Mesenchymal stem cell (in vitro differentiated cells and primary cell): ENCODE measurements at regions not wholly inside any gene's neighbourhood (a gene's known extent, or its start where the extent isn't known, plus 50 kb on each side); places are given as distances from the start of the nearest gene placed in this dataset.

ENCODE experiments used
- DNase-seq: peaks from one replicate; pipeline ENCODE4 v3.0.0-alpha.2; 2013
- H2AFZ ChIP-seq: one replicate; pipeline ENCODE4 v1.6.1; 2013; ENCODE audit warnings: low read depth, mild to moderate bottlenecking, control low read depth, inconsistent platforms, low read length, moderate library complexity
- H2AK5ac ChIP-seq: 2 replicates; pipeline ENCODE4 v1.6.1; 2013; ENCODE audit warnings: low read length, moderate library complexity, mild to moderate bottlenecking, inconsistent platforms; ENCODE audit not compliant: severe bottlenecking
- H2BK120ac ChIP-seq: one replicate; pipeline ENCODE4 v1.6.1; 2013; ENCODE audit warnings: low read depth, mild to moderate bottlenecking, inconsistent platforms, low read length, moderate library complexity
- H2BK12ac ChIP-seq, 2 experiments: one replicate each; pipeline ENCODE4 v1.6.1; 2013; ENCODE audit warnings: inconsistent platforms in 2 of 2, low read length in 2 of 2, mild to moderate bottlenecking in 2 of 2, moderate library complexity in 2 of 2, control low read depth in 1 of 2
- H2BK15ac ChIP-seq: one replicate; pipeline ENCODE4 v1.6.1; 2013; ENCODE audit warnings: mild to moderate bottlenecking, low read depth, inconsistent platforms; ENCODE audit not compliant: poor library complexity, severe bottlenecking
- H2BK5ac ChIP-seq: 2 replicates; pipeline ENCODE4 v1.6.1; 2013; ENCODE audit warnings: low read depth, mild to moderate bottlenecking, low read length, control low read depth, inconsistent platforms; ENCODE audit not compliant: poor library complexity, severe bottlenecking
- H3K14ac ChIP-seq, 2 experiments: one replicate each; pipeline ENCODE4 v1.6.1; 2013; ENCODE audit warnings: inconsistent platforms in 2 of 2, low read length in 2 of 2, control low read depth in 1 of 2, mild to moderate bottlenecking in 1 of 2, moderate library complexity in 1 of 2
- H3K18ac ChIP-seq, 2 experiments: one replicate each; pipeline ENCODE4 v1.6.1; 2013; ENCODE audit warnings: inconsistent platforms in 2 of 2, low read length in 2 of 2, control low read depth in 1 of 2, low read depth in 1 of 2, mild to moderate bottlenecking in 1 of 2
- H3K23ac ChIP-seq, 2 experiments: one replicate each; pipeline ENCODE4 v1.6.1; 2013; ENCODE audit warnings: inconsistent platforms in 2 of 2, low read length in 2 of 2, mild to moderate bottlenecking in 2 of 2, moderate library complexity in 2 of 2, control low read depth in 1 of 2
- H3K27ac ChIP-seq: 2 replicates; pipeline ENCODE4 v1.5.1; 2013; ENCODE audit warnings: mild to moderate bottlenecking, moderate library complexity, low read length, control low read depth, inconsistent platforms; ENCODE audit not compliant: poor library complexity, severe bottlenecking
- H3K27me3 ChIP-seq, 2 experiments: 2 replicates each; pipeline versions ENCODE4 v1.6.1 to v1.7.0; 2013; ENCODE audit warnings: low read length in 2 of 2, mild to moderate bottlenecking in 2 of 2, moderate library complexity in 2 of 2, control low read depth in 1 of 2, inconsistent platforms in 1 of 2; ENCODE audit not compliant: control insufficient read depth in 1 of 2, insufficient read depth in 1 of 2
- H3K36me3 ChIP-seq, 2 experiments: 2 replicates each; pipeline versions ENCODE4 v1.6.1 to v1.7.0; 2013; ENCODE audit warnings: low read length in 2 of 2, control low read depth in 1 of 2, inconsistent platforms in 1 of 2, low read depth in 1 of 2, mild to moderate bottlenecking in 1 of 2; ENCODE audit not compliant: insufficient read depth in 2 of 2, control insufficient read depth in 1 of 2
- H3K4ac ChIP-seq, 2 experiments: one replicate each; pipeline ENCODE4 v1.6.1; 2013; ENCODE audit warnings: inconsistent platforms in 2 of 2, low read length in 2 of 2, mild to moderate bottlenecking in 2 of 2, moderate library complexity in 2 of 2, control low read depth in 1 of 2, low read depth in 1 of 2
- H3K4me1 ChIP-seq: 2 replicates; pipeline ENCODE4 v1.6.1; 2013; ENCODE audit warnings: low read depth, low read length, control low read depth; ENCODE audit not compliant: control insufficient read depth, insufficient read depth
- H3K4me2 ChIP-seq: 2 replicates; pipeline ENCODE4 v1.6.1; 2013; ENCODE audit warnings: low read length, mild to moderate bottlenecking, inconsistent platforms; ENCODE audit not compliant: poor library complexity, severe bottlenecking
- H3K4me3 ChIP-seq, 2 experiments: 2 replicates each; pipeline versions ENCODE4 v1.5.1 to v1.7.0; 2013; ENCODE audit warnings: low read length in 2 of 2, mild to moderate bottlenecking in 2 of 2, control low read depth in 1 of 2, low read depth in 1 of 2; ENCODE audit not compliant: insufficient read depth in 1 of 2
- H3K79me1 ChIP-seq: replicated peaks from 2 replicates; pipeline ENCODE4 v1.6.1; 2013; ENCODE audit warnings: mild to moderate bottlenecking, control low read depth, low read length, inconsistent platforms; ENCODE audit not compliant: poor library complexity, severe bottlenecking
- H3K9ac ChIP-seq: 2 replicates; pipeline ENCODE4 v1.7.0; 2013; ENCODE audit warnings: mild to moderate bottlenecking, low read length, moderate library complexity
- H3K9me3 ChIP-seq: 2 replicates; pipeline ENCODE4 v1.7.0; 2013; ENCODE audit warnings: mild to moderate bottlenecking, low read length; ENCODE audit not compliant: control insufficient read depth
- H4K8ac ChIP-seq: one replicate; pipeline ENCODE4 v1.6.1; 2013; ENCODE audit warnings: inconsistent platforms, mild to moderate bottlenecking, low read length, moderate library complexity
- H4K91ac ChIP-seq: one replicate; pipeline ENCODE4 v1.6.1; 2013; ENCODE audit warnings: mild to moderate bottlenecking, low read length, inconsistent platforms
- WGBS: methylation state at CpG from one replicate; pipeline ENCODE4 v1.1.7; 2013; ENCODE audit warnings: mixed read lengths; 5-methylcytosine and 5-hydroxymethylcytosine counted together

GRCh38 chr11:70651031-70651430, 252.7 kb downstream of the CTTN start:
- WGBS = 81% methylated on average over 7 of the region's 7 CpGs

GRCh38 chr11:70654016-70654415, 255.7 kb downstream of the CTTN start:
- Histone ChIP-seq H4K8ac (no peak overlapping the region), H3K27ac (no peak overlapping the region), H2AK5ac (no peak overlapping the region), H3K4ac (no peak overlapping the region), H3K18ac (no peak overlapping the region), H3K9me3 (no peaks in the 10 kb centered on the region), H2BK15ac (no peak overlapping the region), H3K9ac (no peak overlapping the region), H2AFZ (no peak overlapping the region), H3K36me3 (no peaks in the 10 kb centered on the region), H3K23ac (no peak overlapping the region), H3K4me3 (no peak overlapping the region), H4K91ac (no peak overlapping the region), H2BK120ac (no peak overlapping the region), H2BK12ac (no peak overlapping the region), H3K14ac (no peak overlapping the region), H3K4me2 (no peak overlapping the region), H2BK5ac (no peak overlapping the region), H3K79me1 (peaks cover 11% of the 10 kb centered on the region), H3K4me1 (no peaks in the 10 kb centered on the region), H3K27me3 (peaks cover 0 to 7% of the 10 kb centered on the region in 2 experiments)
- 75% methylated on average over 7 of the region's 8 CpGs for WGBS
- no peak for DNase-seq

More at GRCh38 chr11:70651031-70651430, 252.7 kb downstream of the CTTN start:
- Histone ChIP-seq H3K36me3 (no peaks in the 10 kb centered on the region), H3K23ac (no peak overlapping the region), H4K91ac (no peak overlapping the region), H3K79me1 (peaks cover 9% of the 10 kb centered on the region), H3K4me1 (no peaks in the 10 kb centered on the region), H2BK120ac (no peak overlapping the region), H2BK12ac (no peak overlapping the region), H3K9me3 (no peaks in the 10 kb centered on the region), H2AFZ (no peak overlapping the region), H3K14ac (no peak overlapping the region), H3K27ac (no peak overlapping the region), H3K4ac (no peak overlapping the region), H2AK5ac (no peak overlapping the region), H3K9ac (no peak overlapping the region), H3K27me3 (peaks cover 4 to 12% of the 10 kb centered on the region in 2 experiments), H3K4me3 (no peak overlapping the region), H3K18ac (no peak overlapping the region), H2BK5ac (no peak overlapping the region), H4K8ac (no peak overlapping the region), H3K4me2 (no peak overlapping the region), H2BK15ac (no peak overlapping the region)
- no peak for DNase-seq

GRCh38 chr11:70655816-70656215, 257.5 kb downstream of the CTTN start:
- H3K9ac ChIP-seq = no peak overlapping the region
- no peak overlapping the region for H2AK5ac ChIP-seq
- no peak overlapping the region for H3K23ac ChIP-seq
- peaks cover 0 to 4% of the 10 kb centered on the region in 2 experiments for H3K36me3 ChIP-seq
- H2BK12ac ChIP-seq = no peak overlapping the region
- H3K4ac ChIP-seq = no peak overlapping the region
- peaks cover 7 to 9% of the 10 kb centered on the region in 2 experiments for H3K27me3 ChIP-seq
- no peak overlapping the region for H3K4me2 ChIP-seq
- no peak overlapping the region for H2AFZ ChIP-seq
- no peak overlapping the region for H4K91ac ChIP-seq
- H3K4me1 ChIP-seq = no peaks in the 10 kb centered on the region
- no peak overlapping the region for H3K4me3 ChIP-seq
- WGBS = 91% methylated on average over 8 of the region's 8 CpGs
- H2BK120ac ChIP-seq = no peak overlapping the region
- no peaks in the 10 kb centered on the region for H3K9me3 ChIP-seq
- no peak overlapping the region for H3K14ac ChIP-seq
- no peak overlapping the region for H3K18ac ChIP-seq
- no peak for DNase-seq
- no peak overlapping the region for H2BK5ac ChIP-seq
- no peak overlapping the region for H4K8ac ChIP-seq
- H3K79me1 ChIP-seq = peaks cover 7% of the 10 kb centered on the region
- H2BK15ac ChIP-seq = no peak overlapping the region
- H3K27ac ChIP-seq = no peak overlapping the region

- Histone ChIP-seq H3K14ac (no peak overlapping the region), H3K9ac (no peak overlapping the region), H3K27me3 (peaks cover 7 to 13% of the 10 kb centered on the region in 2 experiments), H3K23ac (no peak overlapping the region), H4K91ac (no peak overlapping the region), H3K36me3 (peaks cover 0 to 6% of the 10 kb centered on the region in 2 experiments), H3K9me3 (no peaks in the 10 kb centered on the region), H2BK120ac (no peak overlapping the region), H2BK5ac (no peak overlapping the region), H3K18ac (no peak overlapping the region), H3K4me1 (no peaks in the 10 kb centered on the region), H2BK15ac (no peak overlapping the region), H4K8ac (no peak overlapping the region), H3K4me2 (no peak overlapping the region), H3K4ac (no peak overlapping the region), H3K27ac (no peak overlapping the region), H2AFZ (no peak overlapping the region), H3K4me3 (no peak overlapping the region), H2AK5ac (no peak overlapping the region), H3K79me1 (peaks cover 4% of the 10 kb centered on the region), H2BK12ac (no peak overlapping the region)
- 70% methylated on average over 10 of the region's 10 CpGs for WGBS
- no peak for DNase-seq
Observed at GRCh38 chr11:70656252-70656651, 257.9 kb downstream of the CTTN start.
